Stimulated activated CD8-positive, alpha-beta memory T cell treated with anti-CD3 and anti-CD28 coated beads, Interleukin-4, amount 100 ng/mL, for 1 hour (primary cell): ENCODE measurements at regions not wholly inside any gene's neighbourhood (a gene's known extent, or its start where the extent isn't known, plus 50 kb on each side); places are given as distances from the start of the nearest gene placed in this dataset.
"Not testable (repeated sequence)": the region's sequence is repeated elsewhere in the genome, so short reads cannot be mapped to it uniquely, and the experiment has no call there.

Source experiments
- DNase-seq, 2 donors: peaks; one replicate each; pipeline ENCODE4 v3.0.0-alpha.2; 2020; ENCODE audit warnings: low read depth in 2 of 2, low spot score in 1 of 2

DNA sequence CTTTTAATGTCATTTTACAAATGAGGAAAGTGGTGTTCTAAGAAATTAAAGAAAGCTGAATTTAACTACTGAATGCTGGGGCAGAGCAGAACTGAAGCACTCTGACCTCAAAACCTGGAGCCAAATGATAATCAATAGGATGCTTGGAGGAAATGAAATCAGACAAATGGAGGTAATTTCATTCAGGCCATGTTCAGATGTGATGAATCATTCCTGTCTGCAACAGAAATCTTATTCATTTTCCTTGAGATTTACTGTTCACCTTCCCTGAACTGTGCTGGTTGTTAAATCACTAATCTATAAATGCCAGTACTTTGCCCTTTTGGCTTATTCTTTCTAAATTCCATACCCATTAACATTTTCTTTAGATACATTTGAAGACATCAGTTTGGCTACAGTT, 85.6 kb upstream of the SNX7 start:
- no peak for DNase-seq

- no peak for DNase-seq
Observed at GRCh38 chr1:98565951-98566350, 95.6 kb upstream of the SNX7 start.

DNA sequence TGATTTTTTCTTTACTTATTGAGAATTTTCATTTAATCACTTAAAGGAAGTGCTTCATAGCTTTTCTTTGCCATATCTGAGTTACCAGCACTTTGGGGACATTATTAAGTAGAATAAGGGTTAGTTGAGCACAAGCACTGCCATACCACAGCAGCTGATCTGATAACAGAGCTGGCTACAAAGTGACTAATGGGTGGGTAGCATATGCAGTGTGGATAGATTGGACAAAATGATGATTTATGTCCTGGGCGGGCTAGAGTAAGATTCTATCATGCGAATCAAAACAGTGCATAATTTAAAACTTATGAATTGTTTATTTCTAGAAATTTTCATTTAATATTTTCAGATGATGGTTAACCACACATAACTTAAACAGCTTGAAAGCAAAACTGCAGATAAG, 102.2 kb upstream of the SNX7 start:
- DNase-seq = no peak

DNA sequence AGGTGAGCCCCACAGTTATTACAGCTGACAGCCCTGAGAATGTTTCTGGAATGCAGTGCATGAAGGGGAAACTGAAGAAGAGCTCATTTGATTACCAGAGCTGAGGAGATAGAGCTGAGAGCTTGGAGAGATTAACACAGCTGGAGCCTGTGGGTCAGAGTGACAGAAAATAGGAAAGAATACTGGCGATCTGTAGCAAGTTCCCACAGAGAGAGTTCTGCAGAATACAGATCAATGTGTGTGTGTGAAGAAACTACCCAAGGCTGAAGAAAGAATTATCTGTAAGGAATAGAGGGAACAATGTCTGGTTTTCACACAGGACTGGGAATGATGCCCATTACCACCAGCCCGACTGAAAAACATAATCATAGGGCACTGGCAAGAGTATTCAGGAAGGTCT, 103.6 kb upstream of the SNX7 start:
- DNase-seq = no peak

DNA sequence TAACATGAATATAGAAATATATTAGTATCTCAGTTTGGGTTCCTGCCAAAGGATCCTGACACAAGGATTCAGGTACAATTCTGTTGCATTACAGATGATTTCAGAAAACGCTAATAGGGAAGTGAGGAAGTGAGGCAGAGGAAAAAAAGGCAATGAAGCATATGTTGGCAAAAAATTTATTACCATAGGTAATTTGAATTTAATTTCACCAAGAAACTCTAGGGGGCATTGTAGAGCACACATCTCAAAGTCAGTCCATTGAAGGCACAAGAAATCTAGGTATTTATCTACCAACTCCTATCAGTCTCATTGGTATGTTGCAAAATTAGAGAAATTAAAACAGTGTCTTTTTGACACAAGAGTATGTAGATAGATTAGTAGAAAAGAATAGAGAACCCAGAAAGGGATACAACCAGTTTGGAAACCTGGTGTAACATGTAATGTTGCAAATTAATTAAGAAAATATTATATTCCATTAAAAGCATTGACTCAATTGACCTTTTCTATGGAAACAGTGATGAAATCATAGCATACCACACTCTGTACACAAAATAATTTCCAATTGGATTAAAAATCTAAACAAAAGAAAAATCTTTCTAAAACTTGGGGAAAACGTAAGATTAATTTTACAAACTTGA, 104.9 kb upstream of the SNX7 start:
- DNase-seq = no peak

DNA sequence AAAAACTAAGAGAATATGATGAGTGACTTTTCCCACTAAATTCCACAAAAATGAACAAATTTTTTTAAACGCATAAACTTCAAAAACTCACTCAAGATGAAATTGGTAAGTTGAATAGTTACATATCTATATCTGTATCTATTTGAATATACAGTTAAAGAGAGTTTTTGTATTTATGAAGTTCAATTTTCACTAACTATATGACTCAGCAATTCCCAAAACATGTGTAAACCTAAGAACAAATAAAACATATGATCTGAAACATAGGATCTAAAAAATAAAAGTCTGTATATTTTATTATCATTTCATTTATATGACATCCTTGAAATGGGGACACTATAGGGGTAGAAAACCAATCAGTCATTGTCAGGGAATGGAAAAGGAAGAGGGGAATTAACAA, 105.7 kb upstream of the SNX7 start:
- no peak for DNase-seq

GRCh38 chr1:98552576-98553074, 108.9 kb upstream of the SNX7 start:
- DNase-seq = not testable (repeated sequence)

DNA sequence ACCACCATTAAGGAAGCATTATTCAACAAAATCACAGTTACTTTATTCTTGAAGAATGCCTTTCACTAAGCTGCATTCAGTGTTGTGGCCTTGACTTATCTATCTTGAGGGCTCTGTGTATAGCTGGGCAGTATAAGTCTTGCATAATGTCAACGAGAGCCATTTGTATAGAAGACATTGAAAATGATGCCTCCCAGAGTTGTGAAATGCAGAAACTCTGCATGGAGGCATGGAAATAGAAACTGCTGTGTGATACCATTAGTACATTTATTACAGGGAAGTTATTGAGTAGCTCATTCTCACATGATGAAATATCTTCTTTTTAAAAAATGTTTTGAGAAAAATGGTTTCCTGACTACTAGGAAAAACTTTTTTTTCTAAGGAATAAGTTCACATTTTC, 111.4 kb upstream of the SNX7 start:
- no peak for DNase-seq

DNA sequence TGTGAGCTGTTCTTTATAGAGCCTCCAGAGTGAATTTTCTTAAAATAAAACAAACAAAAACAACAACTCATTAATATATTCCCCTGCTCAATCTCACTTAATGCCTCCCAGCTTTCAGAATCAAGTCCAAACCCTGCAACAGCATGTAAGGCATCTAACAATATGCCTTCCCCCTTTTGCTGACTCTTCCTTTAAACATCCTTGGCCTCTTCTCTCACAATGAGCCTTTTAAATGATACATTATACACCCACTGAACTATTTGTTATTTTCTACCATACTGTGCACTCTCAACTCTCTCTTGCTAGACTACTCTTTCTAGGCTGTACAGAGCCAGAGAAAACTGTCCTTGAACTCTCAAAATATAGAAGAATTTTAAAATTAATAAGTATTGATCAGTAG, 115.2 kb upstream of the SNX7 start:
- DNase-seq = no peak

DNA sequence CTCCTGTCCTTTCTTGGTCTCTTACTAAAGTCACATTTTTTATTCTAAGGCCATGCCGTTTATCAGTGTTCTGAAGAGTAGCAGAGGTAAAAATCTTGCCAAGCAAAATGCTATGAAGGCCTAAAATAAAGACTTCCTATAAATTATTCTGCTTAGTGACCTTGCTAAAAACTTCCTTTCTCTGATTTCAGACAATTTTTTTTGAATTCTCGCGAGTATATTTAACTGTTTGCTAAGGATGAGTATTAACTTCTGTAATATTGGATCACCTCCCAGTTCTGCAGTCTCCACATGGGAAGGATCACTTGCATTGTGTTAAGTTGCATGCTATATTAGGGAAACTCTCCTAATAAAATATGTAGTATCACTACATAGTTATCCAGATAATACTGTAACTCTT, 123.4 kb upstream of the SNX7 start:
- no peak for DNase-seq

- DNase-seq = no peak
Observed at GRCh38 chr1:98523256-98523655, 138.3 kb upstream of the SNX7 start.

- no peak for DNase-seq
Observed at GRCh38 chr1:98516306-98516705, 145.2 kb upstream of the SNX7 start.

GRCh38 chr1:98515744-98516143, 145.8 kb upstream of the SNX7 start:
- no peak for DNase-seq

- DNase-seq = not testable (repeated sequence)
Observed at GRCh38 chr1:98512216-98512615, 149.3 kb upstream of the SNX7 start.

GRCh38 chr1:98503771-98504170, 157.8 kb upstream of the SNX7 start:
- DNase-seq = no peak

DNA sequence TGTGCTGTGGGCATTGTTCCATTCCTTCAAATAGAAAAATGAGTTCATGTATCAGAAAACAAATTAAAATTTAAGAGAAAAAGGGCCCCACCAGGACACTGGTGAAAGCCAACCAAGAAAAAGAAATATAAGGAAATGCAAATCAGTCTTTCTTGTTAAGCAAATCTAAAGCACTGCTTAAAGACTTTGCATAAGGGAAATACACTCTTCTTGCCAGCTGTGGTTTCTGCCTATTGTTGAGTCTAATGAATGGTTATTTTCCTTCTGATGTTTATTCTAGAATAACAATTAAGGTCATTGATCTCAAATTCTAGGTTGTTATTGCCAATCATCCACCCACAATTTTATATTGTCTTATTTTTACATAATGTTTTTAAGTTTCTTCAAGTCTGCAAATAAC, 158.6 kb upstream of the SNX7 start:
- DNase-seq = no peak

- no peak for DNase-seq
Observed at GRCh38 chr1:98500324-98500723, 161.2 kb upstream of the SNX7 start.

DNA sequence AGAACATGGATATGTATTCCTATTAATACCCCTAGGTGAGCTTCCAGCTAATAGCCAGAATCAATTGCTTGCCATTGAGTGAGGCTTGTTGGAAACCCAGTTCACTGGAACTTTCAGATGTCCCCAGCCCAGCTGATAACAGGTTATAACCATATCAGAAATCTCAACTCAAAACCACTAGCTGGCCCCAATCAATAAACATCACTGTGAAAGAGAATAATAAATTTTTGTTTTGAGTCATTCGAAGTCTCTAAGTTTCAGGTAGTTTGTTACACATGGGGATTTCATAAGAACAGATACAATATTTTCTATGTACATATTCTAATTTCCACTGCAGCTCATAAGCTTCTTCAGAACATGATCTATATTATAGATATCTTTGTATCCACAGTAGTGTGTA, 162.9 kb upstream of the SNX7 start:
- no peak for DNase-seq

- no peak for DNase-seq
Observed at GRCh38 chr1:98497497-98497896, 164.0 kb upstream of the SNX7 start.

GRCh38 chr1:98496256-98496995, 165.1 kb upstream of the SNX7 start:
- no peak for DNase-seq

GRCh38 chr1:98493469-98493868, 168.1 kb upstream of the SNX7 start:
- DNase-seq = no peak

DNA sequence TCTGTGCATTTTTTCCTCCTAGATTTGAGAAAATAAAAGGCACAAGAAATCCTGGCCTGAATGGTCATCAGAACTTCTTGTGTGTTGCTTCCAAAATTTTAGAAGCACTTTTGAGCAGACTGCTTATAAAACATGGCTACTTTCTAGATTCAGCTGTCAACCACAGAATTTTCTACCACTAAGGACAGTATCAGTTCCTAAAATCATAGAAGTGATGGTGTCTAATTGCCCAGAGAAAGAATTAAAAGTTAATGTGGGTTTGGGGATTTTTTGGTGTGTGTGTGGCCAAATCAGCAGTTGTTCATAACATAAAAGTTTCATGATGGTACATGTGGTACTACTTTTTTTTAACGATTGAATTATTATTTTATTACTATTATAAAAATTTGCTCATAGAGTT, 171.4 kb upstream of the SNX7 start:
- no peak for DNase-seq

- no peak for DNase-seq
Observed at GRCh38 chr1:98487620-98488019, 173.9 kb upstream of the SNX7 start.
